ENCODE measurements at regions not wholly inside any gene's neighbourhood (a gene's known extent, or its start where the extent isn't known, plus 50 kb on each side); places are given as distances from the start of the nearest gene placed in this dataset.

DNA sequence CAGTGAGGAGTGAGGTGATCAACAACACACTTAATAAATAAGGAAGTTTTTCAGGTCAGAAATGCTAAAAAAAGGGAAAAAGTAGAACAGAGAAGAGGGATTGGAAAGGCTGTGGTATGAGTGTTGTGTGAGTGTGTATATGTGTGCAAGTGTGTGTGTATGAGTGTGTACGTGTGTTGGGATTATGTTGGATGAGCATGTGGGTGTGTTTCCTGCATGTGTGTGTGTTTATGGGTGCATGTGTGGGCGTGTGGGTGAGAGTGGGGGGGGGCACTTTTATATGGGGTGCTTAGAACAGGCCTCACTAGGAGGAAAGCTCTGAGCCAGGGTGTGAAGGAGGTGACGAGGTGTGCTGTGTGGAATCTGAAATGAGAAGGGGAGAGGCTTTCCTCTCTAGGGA lies 116.8 kb upstream of the SLC22A23 start:
- TF ChIP-seq, protein P1, sequence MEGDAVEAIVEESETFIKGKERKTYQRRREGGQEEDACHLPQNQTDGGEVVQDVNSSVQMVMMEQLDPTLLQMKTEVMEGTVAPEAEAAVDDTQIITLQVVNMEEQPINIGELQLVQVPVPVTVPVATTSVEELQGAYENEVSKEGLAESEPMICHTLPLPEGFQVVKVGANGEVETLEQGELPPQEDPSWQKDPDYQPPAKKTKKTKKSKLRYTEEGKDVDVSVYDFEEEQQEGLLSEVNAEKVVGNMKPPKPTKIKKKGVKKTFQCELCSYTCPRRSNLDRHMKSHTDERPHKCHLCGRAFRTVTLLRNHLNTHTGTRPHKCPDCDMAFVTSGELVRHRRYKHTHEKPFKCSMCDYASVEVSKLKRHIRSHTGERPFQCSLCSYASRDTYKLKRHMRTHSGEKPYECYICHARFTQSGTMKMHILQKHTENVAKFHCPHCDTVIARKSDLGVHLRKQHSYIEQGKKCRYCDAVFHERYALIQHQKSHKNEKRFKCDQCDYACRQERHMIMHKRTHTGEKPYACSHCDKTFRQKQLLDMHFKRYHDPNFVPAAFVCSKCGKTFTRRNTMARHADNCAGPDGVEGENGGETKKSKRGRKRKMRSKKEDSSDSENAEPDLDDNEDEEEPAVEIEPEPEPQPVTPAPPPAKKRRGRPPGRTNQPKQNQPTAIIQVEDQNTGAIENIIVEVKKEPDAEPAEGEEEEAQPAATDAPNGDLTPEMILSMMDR (IDR thresholded peaks at IDR 0.05): no peak
- no peaks in the 10 kb centered on the region for H3K9me3 ChIP-seq
- H3K27ac ChIP-seq: no peak overlapping the region
- no peaks in the 10 kb centered on the region for H3K36me3 ChIP-seq
- H3K4me1 ChIP-seq: no peaks in the 10 kb centered on the region
- no peaks in the 10 kb centered on the region for H3K27me3 ChIP-seq
- no peak for DNase-seq (ENCODE audit: low spot score)
- H3K4me3 ChIP-seq: no peak overlapping the region

DNA sequence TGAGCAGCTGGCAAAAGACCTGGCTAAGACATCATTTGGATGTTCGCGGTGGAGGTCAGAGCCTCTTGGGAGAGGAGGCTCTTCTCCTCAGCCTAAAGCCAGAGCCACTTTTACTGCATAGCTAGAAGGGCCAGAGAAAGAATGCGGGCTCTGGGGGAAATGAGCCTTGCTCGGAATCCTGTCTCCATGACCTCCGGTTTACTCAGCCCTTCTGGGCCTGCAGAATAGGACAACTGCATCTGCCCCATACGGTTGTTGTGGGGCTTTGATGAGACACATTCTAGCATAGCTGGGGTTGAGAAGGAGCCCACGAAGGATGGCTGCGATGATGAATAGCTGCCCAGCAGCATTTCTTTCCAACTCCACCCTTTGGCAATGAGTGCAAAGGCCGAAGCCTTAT lies 115.0 kb upstream of the SLC22A23 start:
- TF ChIP-seq, protein P1 (IDR thresholded peaks at IDR 0.05): no peak
- Histone ChIP-seq H3K4me3 (no peak overlapping the region), H3K36me3 (no peaks in the 10 kb centered on the region), H3K27ac (no peak overlapping the region), H3K9me3 (no peaks in the 10 kb centered on the region), H3K4me1 (no peaks in the 10 kb centered on the region), H3K27me3 (no peaks in the 10 kb centered on the region)
- DNase-seq (ENCODE audit: low spot score): no peak

DNA sequence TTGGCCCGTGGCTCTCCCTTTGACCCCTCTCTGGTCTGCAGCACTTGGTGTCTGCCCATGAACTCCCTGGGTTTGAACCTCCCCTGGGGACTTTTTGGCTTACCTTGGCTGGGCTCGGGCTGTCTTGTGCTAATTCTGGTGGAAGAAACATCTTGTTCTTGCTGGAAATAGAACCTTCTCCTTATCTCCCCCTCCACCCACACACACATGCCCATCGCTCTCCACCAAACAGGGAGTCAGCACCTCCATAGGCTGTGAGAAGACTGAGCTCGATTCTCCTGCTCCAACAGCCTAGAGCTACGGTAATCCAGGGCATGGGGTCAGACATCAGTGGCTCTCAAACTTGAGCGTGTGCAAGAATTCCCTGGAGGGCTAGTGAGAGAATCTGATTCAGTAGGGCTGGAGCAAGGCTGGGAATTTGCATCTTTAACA lies 114.4 kb upstream of the SLC22A23 start:
- TF ChIP-seq, protein P1 (IDR thresholded peaks at IDR 0.05): no peak
- H3K4me1 ChIP-seq: no peaks in the 10 kb centered on the region
- no peak overlapping the region for H3K4me3 ChIP-seq
- H3K27ac ChIP-seq: no peak overlapping the region
- no peak for DNase-seq (ENCODE audit: low spot score)
- H3K36me3 ChIP-seq: no peaks in the 10 kb centered on the region
- H3K9me3 ChIP-seq: no peaks in the 10 kb centered on the region
- H3K27me3 ChIP-seq: no peaks in the 10 kb centered on the region

GRCh38 chr6:3569816-3570215 lies 113.0 kb upstream of the SLC22A23 start:
- TF ChIP-seq, protein P1 (IDR thresholded peaks at IDR 0.05): no peak
- no peak for DNase-seq (ENCODE audit: low spot score)
- Histone ChIP-seq H3K27me3 (no peaks in the 10 kb centered on the region), H3K4me3 (no peak overlapping the region), H3K27ac (no peak overlapping the region), H3K36me3 (no peaks in the 10 kb centered on the region), H3K4me1 (no peaks in the 10 kb centered on the region), H3K9me3 (no peaks in the 10 kb centered on the region)

GRCh38 chr6:3568396-3569082 lies 111.7 kb upstream of the SLC22A23 start:
- H3K36me3 ChIP-seq: no peaks in the 10 kb centered on the region
- DNase-seq (ENCODE audit: low spot score): no peak
- H3K27ac ChIP-seq: no peak overlapping the region
- H3K4me1 ChIP-seq: no peaks in the 10 kb centered on the region
- H3K27me3 ChIP-seq: no peaks in the 10 kb centered on the region
- TF ChIP-seq, protein P1 (IDR thresholded peaks at IDR 0.05): no peak
- no peaks in the 10 kb centered on the region for H3K9me3 ChIP-seq
- no peak overlapping the region for H3K4me3 ChIP-seq

GRCh38 chr6:3566812-3567211 lies 110.0 kb upstream of the SLC22A23 start:
- Histone ChIP-seq H3K4me1 (no peaks in the 10 kb centered on the region), H3K9me3 (no peaks in the 10 kb centered on the region), H3K36me3 (no peaks in the 10 kb centered on the region), H3K4me3 (no peak overlapping the region), H3K27me3 (no peaks in the 10 kb centered on the region), H3K27ac (no peak overlapping the region)
- no peak for DNase-seq (ENCODE audit: low spot score)
- TF ChIP-seq, protein P1 (IDR thresholded peaks at IDR 0.05): no peak

Measured in right atrium auricular region (tissue), 2 donors.